ENCODE measurements at regions not wholly inside any gene's neighbourhood (a gene's known extent, or its start where the extent isn't known, plus 50 kb on each side); places are given as distances from the start of the nearest gene placed in this dataset.

DNA sequence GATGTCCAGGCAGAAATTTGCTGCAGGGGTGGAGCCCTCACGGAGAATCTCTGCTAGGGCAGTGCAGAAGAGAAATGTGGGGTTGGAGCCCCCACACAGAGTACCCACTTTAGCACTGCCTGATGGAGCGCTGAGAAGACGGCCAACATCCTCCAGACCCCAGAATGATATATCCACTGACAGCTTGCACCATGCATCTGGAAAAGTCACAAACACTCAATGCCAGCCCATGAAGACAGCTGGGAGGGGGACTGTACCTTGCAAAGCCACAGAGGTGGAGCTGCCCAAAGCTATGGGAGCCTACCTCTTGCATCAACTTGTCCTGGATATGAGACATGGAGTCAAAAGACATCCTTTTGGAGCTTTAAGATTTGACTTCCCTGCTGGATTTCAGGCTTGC lies 426.3 kb upstream of the FAM174A start:
- TF ChIP-seq, protein P1, sequence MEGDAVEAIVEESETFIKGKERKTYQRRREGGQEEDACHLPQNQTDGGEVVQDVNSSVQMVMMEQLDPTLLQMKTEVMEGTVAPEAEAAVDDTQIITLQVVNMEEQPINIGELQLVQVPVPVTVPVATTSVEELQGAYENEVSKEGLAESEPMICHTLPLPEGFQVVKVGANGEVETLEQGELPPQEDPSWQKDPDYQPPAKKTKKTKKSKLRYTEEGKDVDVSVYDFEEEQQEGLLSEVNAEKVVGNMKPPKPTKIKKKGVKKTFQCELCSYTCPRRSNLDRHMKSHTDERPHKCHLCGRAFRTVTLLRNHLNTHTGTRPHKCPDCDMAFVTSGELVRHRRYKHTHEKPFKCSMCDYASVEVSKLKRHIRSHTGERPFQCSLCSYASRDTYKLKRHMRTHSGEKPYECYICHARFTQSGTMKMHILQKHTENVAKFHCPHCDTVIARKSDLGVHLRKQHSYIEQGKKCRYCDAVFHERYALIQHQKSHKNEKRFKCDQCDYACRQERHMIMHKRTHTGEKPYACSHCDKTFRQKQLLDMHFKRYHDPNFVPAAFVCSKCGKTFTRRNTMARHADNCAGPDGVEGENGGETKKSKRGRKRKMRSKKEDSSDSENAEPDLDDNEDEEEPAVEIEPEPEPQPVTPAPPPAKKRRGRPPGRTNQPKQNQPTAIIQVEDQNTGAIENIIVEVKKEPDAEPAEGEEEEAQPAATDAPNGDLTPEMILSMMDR (conservative IDR thresholded peaks at IDR 0.05) = no peak
- no peak for TF ChIP-seq ZFX (IDR thresholded peaks at IDR 0.05)

All from C4-2B (cell line).